MCF 10A (cell line): ENCODE measurements at regions not wholly inside any gene's neighbourhood (a gene's known extent, or its start where the extent isn't known, plus 50 kb on each side); places are given as distances from the start of the nearest gene placed in this dataset.
"Not testable (repeated sequence)": the region's sequence is repeated elsewhere in the genome, so short reads cannot be mapped to it uniquely, and the experiment has no call there.

Experiments
- BruUV-seq: library from RNA; stranded (reverse); fragments of 400-500 nt; replicated peaks from 2 replicates; lab custom pipeline; 2021; lab: Mats Ljungman, UMichigan
- CTCF ChIA-PET: fragments of 300-600 bp; sonication (Branson Sonifier 250); formaldehyde crosslinking; extraction: SDS; loops from one replicate; lab custom pipeline; 2021; ENCODE audit warnings: antibody characterized with exemption, inconsistent platforms; lab: Yijun Ruan, JAX
- POLR2A ChIA-PET: fragments of 300-600, 350-650 bp; sonication (Branson Sonifier 250); formaldehyde crosslinking; extraction: SDS; loops from one replicate; lab custom pipeline; 2020; ENCODE audit warnings: antibody characterized with exemption, inconsistent platforms; lab: Yijun Ruan, JAX
- DNase-seq: peaks from one replicate; pipeline ENCODE4 v3.0.0-alpha.2; 2018; ENCODE audit not compliant: unreplicated experiment
- H3K27ac Mint-ChIP-seq: one replicate; pipeline ENCODE4 v1.8.0; 2022; ENCODE audit warnings: mild to moderate bottlenecking, low read depth, mixed read lengths; ENCODE audit not compliant: unreplicated experiment
- H3K27me3 Mint-ChIP-seq: one replicate; pipeline ENCODE4 v1.8.0; 2022; ENCODE audit warnings: mixed read lengths; ENCODE audit not compliant: insufficient read depth, unreplicated experiment
- H3K36me3 Mint-ChIP-seq: one replicate; pipeline ENCODE4 v1.8.0; 2022; ENCODE audit warnings: mild to moderate bottlenecking, moderate library complexity, mixed read lengths; ENCODE audit not compliant: insufficient read depth, unreplicated experiment
- H3K4me1 Mint-ChIP-seq: one replicate; pipeline ENCODE4 v1.8.0; 2022; ENCODE audit warnings: mixed read lengths; ENCODE audit not compliant: insufficient read depth, unreplicated experiment
- H3K4me3 Mint-ChIP-seq: one replicate; pipeline ENCODE4 v1.8.0; 2022; ENCODE audit warnings: mild to moderate bottlenecking, moderate library complexity, mixed read lengths; ENCODE audit not compliant: unreplicated experiment
- H3K9me3 Mint-ChIP-seq: one replicate; pipeline ENCODE4 v1.8.0; 2022; ENCODE audit warnings: mixed read lengths; ENCODE audit not compliant: unreplicated experiment
- CTCF ChIP-seq: fragments of 200-600 bp; IDR thresholded peaks from one replicate; pipeline ENCODE4 v1.8.0; 2022; ENCODE audit warnings: antibody characterized with exemption, mild to moderate bottlenecking; ENCODE audit not compliant: unreplicated experiment
- intact Hi-C: fragments of 100-400 bp; cut with micrococcal nuclease; formaldehyde crosslinking; loops from 2 replicates; pipeline ENCODE4 v1.14.1; 2022

- POLR2A ChIA-PET: no interaction called here
- H3K36me3 Mint-ChIP-seq: no peaks in the 10 kb centered on the region
- intact Hi-C loops: no loop called here
- no peaks in the 10 kb centered on the region for H3K9me3 Mint-ChIP-seq
- no peak for DNase-seq
- no TSS peak for BruUV-seq
- H3K27ac Mint-ChIP-seq: no peak overlapping the region
- TF ChIP-seq CTCF: no peak
- H3K27me3 Mint-ChIP-seq: peaks cover 47% of the 10 kb centered on the region
- H3K4me3 Mint-ChIP-seq: no peak overlapping the region
- H3K4me1 Mint-ChIP-seq: no peaks in the 10 kb centered on the region
- CTCF ChIA-PET: interaction anchor here (1.0 kb wide), 1 partner anchor 25 kb away, joined by 4 read pairs; no protein-coding TSS in a partner anchor
Observed at GRCh38 chr22:22822106-22822505, 65.5 kb upstream of the IGLL5 start.

- H3K36me3 Mint-ChIP-seq, H3K9me3 Mint-ChIP-seq, H3K4me3 Mint-ChIP-seq, H3K4me1 Mint-ChIP-seq, DNase-seq, intact Hi-C loops, H3K27ac Mint-ChIP-seq, BruUV-seq, POLR2A ChIA-PET: not testable (repeated sequence)
- CTCF ChIA-PET: interaction anchor here (1.0 kb wide), 1 partner anchor 24 kb away, joined by 4 read pairs; no protein-coding TSS in a partner anchor
- peaks cover 47% of the 10 kb centered on the region for H3K27me3 Mint-ChIP-seq
Observed at GRCh38 chr22:22822553-22822952, 65.1 kb upstream of the IGLL5 start.

- Mint-ChIP-seq H3K27me3 (peaks cover 47% of the 10 kb centered on the region), H3K4me3 (no peak overlapping the region), H3K9me3 (no peaks in the 10 kb centered on the region), H3K4me1 (no peaks in the 10 kb centered on the region), H3K36me3 (no peaks in the 10 kb centered on the region), H3K27ac (no peak overlapping the region)
- no peak for DNase-seq
- CTCF ChIA-PET: interaction anchor here (1.0 to 1.6 kb wide), 4 partner anchors 11 to 119 kb away, joined by 3 to 4 read pairs (median 4); no protein-coding TSS in a partner anchor
- BruUV-seq: no TSS peak
- no peak for TF ChIP-seq CTCF
- POLR2A ChIA-PET: no interaction called here
- intact Hi-C loops: no loop called here
Observed at GRCh38 chr22:22823131-22823810, 64.3 kb upstream of the IGLL5 start.

- H3K27ac Mint-ChIP-seq: no peak overlapping the region
- BruUV-seq: no TSS peak
- H3K9me3 Mint-ChIP-seq: no peaks in the 10 kb centered on the region
- POLR2A ChIA-PET: no interaction called here
- intact Hi-C loops: no loop called here
- H3K27me3 Mint-ChIP-seq: peaks cover 58% of the 10 kb centered on the region
- CTCF ChIA-PET: interaction anchor here (1.3 to 1.6 kb wide), 2 partner anchors 10 to 118 kb away, joined by 3 to 4 read pairs; no protein-coding TSS in a partner anchor
- H3K4me1 Mint-ChIP-seq: no peaks in the 10 kb centered on the region
- no peaks in the 10 kb centered on the region for H3K36me3 Mint-ChIP-seq
- no peak for TF ChIP-seq CTCF
- no peak overlapping the region for H3K4me3 Mint-ChIP-seq
- DNase-seq: no peak
Observed at GRCh38 chr22:22824340-22825212, 63.0 kb upstream of the IGLL5 start.
